K562 (cell line): ENCODE measurements at regions not wholly inside any gene's neighbourhood (a gene's known extent, or its start where the extent isn't known, plus 50 kb on each side); places are given as distances from the start of the nearest gene placed in this dataset.

Experiments
- CEBPG ChIP-seq, 3 experiments: fragments of 200-800 bp in 1 of 3; sonication (Bioruptor generic) in 1 of 3; sonication (generic) in 1 of 3; formaldehyde crosslinking in 1 of 3; IDR thresholded peaks in 2 of 3; conservative IDR thresholded peaks in 1 of 3; 2 replicates each; pipeline versions ENCODE4 v1.6.1 to v1.8.0; 2016 to 2022; ENCODE audit warnings: missing compliant biosample characterization in 2 of 3, missing genetic modification characterization in 2 of 3, mild to moderate bottlenecking in 1 of 3, missing genetic modification reagents in 1 of 3
- RBM22 ChIP-seq: fragments of 200-400 bp; formaldehyde crosslinking; IDR thresholded peaks from 2 replicates; pipeline ENCODE4 v1.6.1; 2018; ENCODE audit warnings: low read length, low read depth; ENCODE audit not compliant: poor library complexity, severe bottlenecking
- SMAD4 ChIP-seq: fragments of 250-450 bp; sonication (Bioruptor Pico); conservative IDR thresholded peaks from 2 replicates; pipeline ENCODE4 v1.8.0; 2021; ENCODE audit warnings: inconsistent platforms, mild to moderate bottlenecking, moderate library complexity
- TBL1XR1 ChIP-seq, 2 experiments: IDR thresholded peaks; 2 replicates each; pipeline ENCODE4 v1.6.1; 2012; ENCODE audit warnings: improper control_type of control experiment in 2 of 2, low read length in 2 of 2, mild to moderate bottlenecking in 1 of 2
- ZNF232 ChIP-seq: sonication (generic); formaldehyde crosslinking; IDR thresholded peaks from 2 replicates; pipeline ENCODE4 v1.8.0; 2022; ENCODE audit warnings: mild to moderate bottlenecking, missing genetic modification reagents
- TF ChIP-seq, protein P1 (sequence below), 2 experiments: fragments of 450-650 bp in 1 of 2; sonication (generic) in 1 of 2; formaldehyde crosslinking in 1 of 2; IDR thresholded peaks in 1 of 2; conservative IDR thresholded peaks in 1 of 2; 2 replicates each; pipeline versions ENCODE4 v1.6.1 to v1.8.1; 2016 to 2023; ENCODE audit warnings: mild to moderate bottlenecking in 2 of 2, moderate library complexity in 2 of 2, inconsistent platforms in 1 of 2, missing genetic modification reagents in 1 of 2
- TF ChIP-seq, protein P2 (sequence below): sonication (generic); formaldehyde crosslinking; IDR thresholded peaks from 2 replicates; pipeline ENCODE4 v1.8.0; 2023; ENCODE audit warnings: missing genetic modification reagents, mild to moderate bottlenecking, borderline replicate concordance
- TF ChIP-seq, protein P3 (sequence below): fragments of 450-650 bp; IDR thresholded peaks from 2 replicates; pipeline ENCODE4 v1.6.1; 2016; ENCODE audit warnings: mild to moderate bottlenecking, moderate library complexity

DNA sequence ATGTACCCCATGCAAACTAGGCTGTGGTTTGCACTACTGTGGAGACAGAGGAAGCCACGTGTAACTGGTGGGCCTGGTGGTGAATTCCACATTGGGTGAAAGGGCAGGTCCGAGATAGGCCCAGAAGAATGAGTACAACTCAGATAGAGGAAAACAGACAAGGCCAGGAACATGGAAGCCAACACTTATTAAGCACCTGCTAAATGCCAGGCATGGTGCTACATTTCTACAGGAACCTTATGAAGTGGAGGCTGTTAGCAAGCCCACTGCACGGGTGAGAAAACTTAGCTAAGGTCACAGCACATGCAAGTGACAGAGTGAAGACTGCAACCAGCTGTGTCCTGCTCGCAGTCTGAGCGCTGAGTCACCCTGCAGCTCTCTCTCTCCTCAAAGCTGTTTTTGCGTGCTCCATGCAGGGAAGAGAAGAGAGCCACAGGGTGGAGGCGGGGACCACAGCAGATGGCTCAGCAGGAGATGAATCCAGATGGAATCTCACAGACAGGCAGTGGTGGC lies 65.5 kb upstream of the SPTLC1 start (continued):
- TF ChIP-seq, protein P1, sequence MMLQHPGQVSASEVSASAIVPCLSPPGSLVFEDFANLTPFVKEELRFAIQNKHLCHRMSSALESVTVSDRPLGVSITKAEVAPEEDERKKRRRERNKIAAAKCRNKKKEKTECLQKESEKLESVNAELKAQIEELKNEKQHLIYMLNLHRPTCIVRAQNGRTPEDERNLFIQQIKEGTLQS (IDR thresholded peaks at IDR 0.05), result peak; percentile 83
- TF ChIP-seq, protein P1 (CRISPR knock-in tag; conservative IDR thresholded peaks at IDR 0.05), result no peak
- no peak for TF ChIP-seq TBL1XR1 (IDR thresholded peaks at IDR 0.05; ENCODE audit: low read length in 2 of 2)
- TF ChIP-seq, protein P2, sequence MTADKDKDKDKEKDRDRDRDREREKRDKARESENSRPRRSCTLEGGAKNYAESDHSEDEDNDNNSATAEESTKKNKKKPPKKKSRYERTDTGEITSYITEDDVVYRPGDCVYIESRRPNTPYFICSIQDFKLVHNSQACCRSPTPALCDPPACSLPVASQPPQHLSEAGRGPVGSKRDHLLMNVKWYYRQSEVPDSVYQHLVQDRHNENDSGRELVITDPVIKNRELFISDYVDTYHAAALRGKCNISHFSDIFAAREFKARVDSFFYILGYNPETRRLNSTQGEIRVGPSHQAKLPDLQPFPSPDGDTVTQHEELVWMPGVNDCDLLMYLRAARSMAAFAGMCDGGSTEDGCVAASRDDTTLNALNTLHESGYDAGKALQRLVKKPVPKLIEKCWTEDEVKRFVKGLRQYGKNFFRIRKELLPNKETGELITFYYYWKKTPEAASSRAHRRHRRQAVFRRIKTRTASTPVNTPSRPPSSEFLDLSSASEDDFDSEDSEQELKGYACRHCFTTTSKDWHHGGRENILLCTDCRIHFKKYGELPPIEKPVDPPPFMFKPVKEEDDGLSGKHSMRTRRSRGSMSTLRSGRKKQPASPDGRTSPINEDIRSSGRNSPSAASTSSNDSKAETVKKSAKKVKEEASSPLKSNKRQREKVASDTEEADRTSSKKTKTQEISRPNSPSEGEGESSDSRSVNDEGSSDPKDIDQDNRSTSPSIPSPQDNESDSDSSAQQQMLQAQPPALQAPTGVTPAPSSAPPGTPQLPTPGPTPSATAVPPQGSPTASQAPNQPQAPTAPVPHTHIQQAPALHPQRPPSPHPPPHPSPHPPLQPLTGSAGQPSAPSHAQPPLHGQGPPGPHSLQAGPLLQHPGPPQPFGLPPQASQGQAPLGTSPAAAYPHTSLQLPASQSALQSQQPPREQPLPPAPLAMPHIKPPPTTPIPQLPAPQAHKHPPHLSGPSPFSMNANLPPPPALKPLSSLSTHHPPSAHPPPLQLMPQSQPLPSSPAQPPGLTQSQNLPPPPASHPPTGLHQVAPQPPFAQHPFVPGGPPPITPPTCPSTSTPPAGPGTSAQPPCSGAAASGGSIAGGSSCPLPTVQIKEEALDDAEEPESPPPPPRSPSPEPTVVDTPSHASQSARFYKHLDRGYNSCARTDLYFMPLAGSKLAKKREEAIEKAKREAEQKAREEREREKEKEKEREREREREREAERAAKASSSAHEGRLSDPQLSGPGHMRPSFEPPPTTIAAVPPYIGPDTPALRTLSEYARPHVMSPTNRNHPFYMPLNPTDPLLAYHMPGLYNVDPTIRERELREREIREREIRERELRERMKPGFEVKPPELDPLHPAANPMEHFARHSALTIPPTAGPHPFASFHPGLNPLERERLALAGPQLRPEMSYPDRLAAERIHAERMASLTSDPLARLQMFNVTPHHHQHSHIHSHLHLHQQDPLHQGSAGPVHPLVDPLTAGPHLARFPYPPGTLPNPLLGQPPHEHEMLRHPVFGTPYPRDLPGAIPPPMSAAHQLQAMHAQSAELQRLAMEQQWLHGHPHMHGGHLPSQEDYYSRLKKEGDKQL (CRISPR knock-in tag), result no peak
- TF ChIP-seq ZNF232 (CRISPR knock-in tag), result no peak
- no peak for TF ChIP-seq RBM22
- peak; percentile 32; the same call in 1 of the 2 replicates for TF ChIP-seq CEBPG (CRISPR knock-in tag; IDR thresholded peaks at IDR 0.05)
- TF ChIP-seq CEBPG (tag; conservative IDR thresholded peaks at IDR 0.05 in 1 of 2, IDR thresholded peaks at IDR 0.05 in 1 of 2), result no peak
- peak; percentile 33; the same call in 1 of the 2 replicates for TF ChIP-seq SMAD4
- TF ChIP-seq, protein P3, sequence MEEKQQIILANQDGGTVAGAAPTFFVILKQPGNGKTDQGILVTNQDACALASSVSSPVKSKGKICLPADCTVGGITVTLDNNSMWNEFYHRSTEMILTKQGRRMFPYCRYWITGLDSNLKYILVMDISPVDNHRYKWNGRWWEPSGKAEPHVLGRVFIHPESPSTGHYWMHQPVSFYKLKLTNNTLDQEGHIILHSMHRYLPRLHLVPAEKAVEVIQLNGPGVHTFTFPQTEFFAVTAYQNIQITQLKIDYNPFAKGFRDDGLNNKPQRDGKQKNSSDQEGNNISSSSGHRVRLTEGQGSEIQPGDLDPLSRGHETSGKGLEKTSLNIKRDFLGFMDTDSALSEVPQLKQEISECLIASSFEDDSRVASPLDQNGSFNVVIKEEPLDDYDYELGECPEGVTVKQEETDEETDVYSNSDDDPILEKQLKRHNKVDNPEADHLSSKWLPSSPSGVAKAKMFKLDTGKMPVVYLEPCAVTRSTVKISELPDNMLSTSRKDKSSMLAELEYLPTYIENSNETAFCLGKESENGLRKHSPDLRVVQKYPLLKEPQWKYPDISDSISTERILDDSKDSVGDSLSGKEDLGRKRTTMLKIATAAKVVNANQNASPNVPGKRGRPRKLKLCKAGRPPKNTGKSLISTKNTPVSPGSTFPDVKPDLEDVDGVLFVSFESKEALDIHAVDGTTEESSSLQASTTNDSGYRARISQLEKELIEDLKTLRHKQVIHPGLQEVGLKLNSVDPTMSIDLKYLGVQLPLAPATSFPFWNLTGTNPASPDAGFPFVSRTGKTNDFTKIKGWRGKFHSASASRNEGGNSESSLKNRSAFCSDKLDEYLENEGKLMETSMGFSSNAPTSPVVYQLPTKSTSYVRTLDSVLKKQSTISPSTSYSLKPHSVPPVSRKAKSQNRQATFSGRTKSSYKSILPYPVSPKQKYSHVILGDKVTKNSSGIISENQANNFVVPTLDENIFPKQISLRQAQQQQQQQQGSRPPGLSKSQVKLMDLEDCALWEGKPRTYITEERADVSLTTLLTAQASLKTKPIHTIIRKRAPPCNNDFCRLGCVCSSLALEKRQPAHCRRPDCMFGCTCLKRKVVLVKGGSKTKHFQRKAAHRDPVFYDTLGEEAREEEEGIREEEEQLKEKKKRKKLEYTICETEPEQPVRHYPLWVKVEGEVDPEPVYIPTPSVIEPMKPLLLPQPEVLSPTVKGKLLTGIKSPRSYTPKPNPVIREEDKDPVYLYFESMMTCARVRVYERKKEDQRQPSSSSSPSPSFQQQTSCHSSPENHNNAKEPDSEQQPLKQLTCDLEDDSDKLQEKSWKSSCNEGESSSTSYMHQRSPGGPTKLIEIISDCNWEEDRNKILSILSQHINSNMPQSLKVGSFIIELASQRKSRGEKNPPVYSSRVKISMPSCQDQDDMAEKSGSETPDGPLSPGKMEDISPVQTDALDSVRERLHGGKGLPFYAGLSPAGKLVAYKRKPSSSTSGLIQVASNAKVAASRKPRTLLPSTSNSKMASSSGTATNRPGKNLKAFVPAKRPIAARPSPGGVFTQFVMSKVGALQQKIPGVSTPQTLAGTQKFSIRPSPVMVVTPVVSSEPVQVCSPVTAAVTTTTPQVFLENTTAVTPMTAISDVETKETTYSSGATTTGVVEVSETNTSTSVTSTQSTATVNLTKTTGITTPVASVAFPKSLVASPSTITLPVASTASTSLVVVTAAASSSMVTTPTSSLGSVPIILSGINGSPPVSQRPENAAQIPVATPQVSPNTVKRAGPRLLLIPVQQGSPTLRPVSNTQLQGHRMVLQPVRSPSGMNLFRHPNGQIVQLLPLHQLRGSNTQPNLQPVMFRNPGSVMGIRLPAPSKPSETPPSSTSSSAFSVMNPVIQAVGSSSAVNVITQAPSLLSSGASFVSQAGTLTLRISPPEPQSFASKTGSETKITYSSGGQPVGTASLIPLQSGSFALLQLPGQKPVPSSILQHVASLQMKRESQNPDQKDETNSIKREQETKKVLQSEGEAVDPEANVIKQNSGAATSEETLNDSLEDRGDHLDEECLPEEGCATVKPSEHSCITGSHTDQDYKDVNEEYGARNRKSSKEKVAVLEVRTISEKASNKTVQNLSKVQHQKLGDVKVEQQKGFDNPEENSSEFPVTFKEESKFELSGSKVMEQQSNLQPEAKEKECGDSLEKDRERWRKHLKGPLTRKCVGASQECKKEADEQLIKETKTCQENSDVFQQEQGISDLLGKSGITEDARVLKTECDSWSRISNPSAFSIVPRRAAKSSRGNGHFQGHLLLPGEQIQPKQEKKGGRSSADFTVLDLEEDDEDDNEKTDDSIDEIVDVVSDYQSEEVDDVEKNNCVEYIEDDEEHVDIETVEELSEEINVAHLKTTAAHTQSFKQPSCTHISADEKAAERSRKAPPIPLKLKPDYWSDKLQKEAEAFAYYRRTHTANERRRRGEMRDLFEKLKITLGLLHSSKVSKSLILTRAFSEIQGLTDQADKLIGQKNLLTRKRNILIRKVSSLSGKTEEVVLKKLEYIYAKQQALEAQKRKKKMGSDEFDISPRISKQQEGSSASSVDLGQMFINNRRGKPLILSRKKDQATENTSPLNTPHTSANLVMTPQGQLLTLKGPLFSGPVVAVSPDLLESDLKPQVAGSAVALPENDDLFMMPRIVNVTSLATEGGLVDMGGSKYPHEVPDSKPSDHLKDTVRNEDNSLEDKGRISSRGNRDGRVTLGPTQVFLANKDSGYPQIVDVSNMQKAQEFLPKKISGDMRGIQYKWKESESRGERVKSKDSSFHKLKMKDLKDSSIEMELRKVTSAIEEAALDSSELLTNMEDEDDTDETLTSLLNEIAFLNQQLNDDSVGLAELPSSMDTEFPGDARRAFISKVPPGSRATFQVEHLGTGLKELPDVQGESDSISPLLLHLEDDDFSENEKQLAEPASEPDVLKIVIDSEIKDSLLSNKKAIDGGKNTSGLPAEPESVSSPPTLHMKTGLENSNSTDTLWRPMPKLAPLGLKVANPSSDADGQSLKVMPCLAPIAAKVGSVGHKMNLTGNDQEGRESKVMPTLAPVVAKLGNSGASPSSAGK, result peak; percentile 85
